Neural cell (in vitro differentiated cells): ENCODE measurements at regions not wholly inside any gene's neighbourhood (a gene's known extent, or its start where the extent isn't known, plus 50 kb on each side); places are given as distances from the start of the nearest gene placed in this dataset.
A peak's percentile ranks its signal among the peaks of the same experiment; 100 is the strongest.
"Not testable (repeated sequence)": the region's sequence is repeated elsewhere in the genome, so short reads cannot be mapped to it uniquely, and the experiment has no call there.

Experiments
- H2AFZ ChIP-seq: fragments of 200-600, 300-800 bp; sonication (generic), shearing (Covaris generic); 2 replicates; pipeline ENCODE4 v1.6.0; 2014; ENCODE audit warnings: low read depth, mild to moderate bottlenecking, antibody characterized with exemption, low read length, moderate library complexity
- H3F3A ChIP-seq: fragments of 200-600 bp; shearing (Covaris generic); 2 replicates; pipeline ENCODE4 v1.6.1; 2016; ENCODE audit warnings: mild to moderate bottlenecking, moderate library complexity, mixed read lengths, antibody characterized with exemption, low read length; ENCODE audit not compliant: insufficient read depth, poor library complexity, severe bottlenecking
- H3K27ac ChIP-seq: fragments of 200-600, 300-800 bp; sonication (generic), shearing (Covaris generic); 2 replicates; pipeline ENCODE4 v1.5.1; 2014; ENCODE audit warnings: mild to moderate bottlenecking, low read length, moderate library complexity
- H3K27me3 ChIP-seq: fragments of 300-800, 200-600 bp; sonication (generic), shearing (Covaris generic); 2 replicates; pipeline ENCODE4 v1.6.0; 2014; ENCODE audit warnings: mild to moderate bottlenecking, low read depth, low read length, moderate library complexity; ENCODE audit not compliant: insufficient read depth
- H3K36me3 ChIP-seq: fragments of 300-800, 200-600 bp; sonication (generic), shearing (Covaris generic); 2 replicates; pipeline ENCODE4 v1.5.1; 2014; ENCODE audit warnings: mild to moderate bottlenecking, antibody characterized with exemption, low read length, moderate library complexity; ENCODE audit not compliant: insufficient read depth
- H3K4me2 ChIP-seq: fragments of 300-800, 200-600 bp; sonication (generic), shearing (Covaris generic); 2 replicates; pipeline ENCODE4 v1.6.0; 2014; ENCODE audit warnings: mild to moderate bottlenecking, low read length
- H3K4me3 ChIP-seq: fragments of 300-800, 200-600 bp; sonication (generic), shearing (Covaris generic); 2 replicates; pipeline ENCODE4 v1.5.1; 2014; ENCODE audit warnings: mild to moderate bottlenecking, low read length, moderate library complexity
- H3K79me2 ChIP-seq: fragments of 200-600 bp; shearing (Covaris generic); replicated peaks from 2 replicates; pipeline ENCODE4 v1.6.0; 2014; ENCODE audit warnings: mild to moderate bottlenecking, low read length, moderate library complexity; ENCODE audit not compliant: insufficient read depth
- H3K9ac ChIP-seq: fragments of 300-800, 200-600 bp; sonication (generic), shearing (Covaris generic); 2 replicates; pipeline ENCODE4 v1.6.1; 2016; ENCODE audit warnings: mild to moderate bottlenecking, low read length, mixed read lengths
- H3K9me2 ChIP-seq: fragments of 200-600 bp; shearing (Covaris generic); 2 replicates; pipeline ENCODE4 v1.6.1; 2016; ENCODE audit warnings: mild to moderate bottlenecking, low read length, mixed read lengths; ENCODE audit not compliant: insufficient read depth
- H3K9me3 ChIP-seq: fragments of 200-600, 300-800 bp; sonication (generic), shearing (Covaris generic); 2 replicates; pipeline ENCODE4 v1.6.1; 2016; ENCODE audit warnings: mild to moderate bottlenecking, mixed run types, low read length, moderate library complexity, mixed read lengths
- H4K20me1 ChIP-seq: fragments of 200-600 bp; shearing (Covaris generic); 2 replicates; pipeline ENCODE4 v1.6.1; 2016; ENCODE audit warnings: mild to moderate bottlenecking, mixed run types; ENCODE audit not compliant: insufficient read depth
- EP300 ChIP-seq: fragments of 450-650 bp; conservative IDR thresholded peaks from 2 replicates; pipeline ENCODE4 v1.6.1; 2014; ENCODE audit warnings: antibody characterized with exemption, mild to moderate bottlenecking, moderate library complexity; ENCODE audit not compliant: poor library complexity, severe bottlenecking
- EZH2 ChIP-seq: fragments of 200-600, 300-800 bp; shearing (Covaris generic), sonication (generic); IDR thresholded peaks from 2 replicates; pipeline ENCODE4 v1.6.1; 2014; ENCODE audit warnings: antibody characterized with exemption, low read length, borderline replicate concordance, mild to moderate bottlenecking; ENCODE audit not compliant: insufficient read depth, poor library complexity, severe bottlenecking
- MXI1 ChIP-seq: fragments of 450-650 bp; conservative IDR thresholded peaks from 2 replicates; pipeline ENCODE4 v1.6.1; 2014; ENCODE audit warnings: antibody characterized with exemption, mild to moderate bottlenecking; ENCODE audit not compliant: poor library complexity, severe bottlenecking
- POLR2AphosphoS5 ChIP-seq: IDR thresholded peaks from 2 replicates; pipeline ENCODE4 v1.6.1; 2012
- RAD21 ChIP-seq: fragments of 450-650 bp; conservative IDR thresholded peaks from 2 replicates; pipeline ENCODE4 v1.6.1; 2014; ENCODE audit warnings: antibody characterized with exemption, mild to moderate bottlenecking, moderate library complexity
- SMC3 ChIP-seq: fragments of 450-650 bp; conservative IDR thresholded peaks from 2 replicates; pipeline ENCODE4 v1.6.1; 2014; ENCODE audit warnings: antibody characterized with exemption, mild to moderate bottlenecking, moderate library complexity; ENCODE audit not compliant: poor library complexity
- TAF1 ChIP-seq: IDR thresholded peaks from 2 replicates; pipeline ENCODE4 v1.6.1; 2012; ENCODE audit warnings: low read depth
- TF ChIP-seq, protein P1 (sequence below): IDR thresholded peaks from 2 replicates; pipeline ENCODE4 v1.6.1; 2012; ENCODE audit warnings: borderline replicate concordance
- TF ChIP-seq, protein P2 (sequence below): fragments of 450-650 bp; IDR thresholded peaks from 2 replicates; pipeline ENCODE4 v1.5.1; 2014; ENCODE audit warnings: antibody characterized with exemption, mild to moderate bottlenecking, moderate library complexity; ENCODE audit not compliant: poor library complexity, severe bottlenecking

DNA sequence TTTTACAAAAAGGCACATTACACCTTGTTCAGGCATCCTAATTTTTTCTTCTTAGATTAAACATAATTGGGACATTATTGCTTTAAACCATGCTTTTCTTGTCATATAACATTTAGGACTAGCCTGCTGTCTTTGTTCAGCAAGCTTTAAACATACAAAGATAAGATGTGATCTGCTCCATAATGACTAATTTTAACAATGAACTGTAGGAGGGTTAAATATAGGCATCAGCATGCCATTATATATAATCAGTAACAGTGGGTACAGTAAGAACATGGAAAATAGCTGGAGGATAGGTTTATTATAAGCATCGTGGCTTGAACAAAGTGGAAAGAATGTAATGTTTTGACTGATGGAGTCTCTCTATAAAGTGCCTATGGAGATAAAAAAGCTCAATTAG, 661.7 kb downstream of the SLITRK6 start:
- Histone ChIP-seq H3K9me3 (no peaks in the 10 kb centered on the region), H3K27me3 (no peaks in the 10 kb centered on the region), H2AFZ (no peak overlapping the region), H3K4me2 (no peak overlapping the region), H3K9ac (peak overlapping the region; percentile 30), H3F3A (peaks cover 6% of the 10 kb centered on the region), H3K27ac (peak overlapping the region; percentile 70), H3K4me3 (peak overlapping the region; percentile 29), H3K79me2 (no peaks in the 10 kb centered on the region), H3K9me2 (no peaks in the 10 kb centered on the region), H4K20me1 (no peaks in the 10 kb centered on the region), H3K36me3 (no peaks in the 10 kb centered on the region)
- TF ChIP-seq TAF1 = no peak
- peak; percentile 25 for TF ChIP-seq RAD21
- TF ChIP-seq EP300 = peak; percentile 96
- TF ChIP-seq, protein P1, sequence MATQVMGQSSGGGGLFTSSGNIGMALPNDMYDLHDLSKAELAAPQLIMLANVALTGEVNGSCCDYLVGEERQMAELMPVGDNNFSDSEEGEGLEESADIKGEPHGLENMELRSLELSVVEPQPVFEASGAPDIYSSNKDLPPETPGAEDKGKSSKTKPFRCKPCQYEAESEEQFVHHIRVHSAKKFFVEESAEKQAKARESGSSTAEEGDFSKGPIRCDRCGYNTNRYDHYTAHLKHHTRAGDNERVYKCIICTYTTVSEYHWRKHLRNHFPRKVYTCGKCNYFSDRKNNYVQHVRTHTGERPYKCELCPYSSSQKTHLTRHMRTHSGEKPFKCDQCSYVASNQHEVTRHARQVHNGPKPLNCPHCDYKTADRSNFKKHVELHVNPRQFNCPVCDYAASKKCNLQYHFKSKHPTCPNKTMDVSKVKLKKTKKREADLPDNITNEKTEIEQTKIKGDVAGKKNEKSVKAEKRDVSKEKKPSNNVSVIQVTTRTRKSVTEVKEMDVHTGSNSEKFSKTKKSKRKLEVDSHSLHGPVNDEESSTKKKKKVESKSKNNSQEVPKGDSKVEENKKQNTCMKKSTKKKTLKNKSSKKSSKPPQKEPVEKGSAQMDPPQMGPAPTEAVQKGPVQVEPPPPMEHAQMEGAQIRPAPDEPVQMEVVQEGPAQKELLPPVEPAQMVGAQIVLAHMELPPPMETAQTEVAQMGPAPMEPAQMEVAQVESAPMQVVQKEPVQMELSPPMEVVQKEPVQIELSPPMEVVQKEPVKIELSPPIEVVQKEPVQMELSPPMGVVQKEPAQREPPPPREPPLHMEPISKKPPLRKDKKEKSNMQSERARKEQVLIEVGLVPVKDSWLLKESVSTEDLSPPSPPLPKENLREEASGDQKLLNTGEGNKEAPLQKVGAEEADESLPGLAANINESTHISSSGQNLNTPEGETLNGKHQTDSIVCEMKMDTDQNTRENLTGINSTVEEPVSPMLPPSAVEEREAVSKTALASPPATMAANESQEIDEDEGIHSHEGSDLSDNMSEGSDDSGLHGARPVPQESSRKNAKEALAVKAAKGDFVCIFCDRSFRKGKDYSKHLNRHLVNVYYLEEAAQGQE = peak; percentile 74
- TF ChIP-seq MXI1 = peak; percentile 28
- TF ChIP-seq EZH2 = no peak
- no peak for TF ChIP-seq SMC3
- TF ChIP-seq POLR2AphosphoS5 = peak; percentile 91
- TF ChIP-seq, protein P2, sequence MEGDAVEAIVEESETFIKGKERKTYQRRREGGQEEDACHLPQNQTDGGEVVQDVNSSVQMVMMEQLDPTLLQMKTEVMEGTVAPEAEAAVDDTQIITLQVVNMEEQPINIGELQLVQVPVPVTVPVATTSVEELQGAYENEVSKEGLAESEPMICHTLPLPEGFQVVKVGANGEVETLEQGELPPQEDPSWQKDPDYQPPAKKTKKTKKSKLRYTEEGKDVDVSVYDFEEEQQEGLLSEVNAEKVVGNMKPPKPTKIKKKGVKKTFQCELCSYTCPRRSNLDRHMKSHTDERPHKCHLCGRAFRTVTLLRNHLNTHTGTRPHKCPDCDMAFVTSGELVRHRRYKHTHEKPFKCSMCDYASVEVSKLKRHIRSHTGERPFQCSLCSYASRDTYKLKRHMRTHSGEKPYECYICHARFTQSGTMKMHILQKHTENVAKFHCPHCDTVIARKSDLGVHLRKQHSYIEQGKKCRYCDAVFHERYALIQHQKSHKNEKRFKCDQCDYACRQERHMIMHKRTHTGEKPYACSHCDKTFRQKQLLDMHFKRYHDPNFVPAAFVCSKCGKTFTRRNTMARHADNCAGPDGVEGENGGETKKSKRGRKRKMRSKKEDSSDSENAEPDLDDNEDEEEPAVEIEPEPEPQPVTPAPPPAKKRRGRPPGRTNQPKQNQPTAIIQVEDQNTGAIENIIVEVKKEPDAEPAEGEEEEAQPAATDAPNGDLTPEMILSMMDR = no peak

DNA sequence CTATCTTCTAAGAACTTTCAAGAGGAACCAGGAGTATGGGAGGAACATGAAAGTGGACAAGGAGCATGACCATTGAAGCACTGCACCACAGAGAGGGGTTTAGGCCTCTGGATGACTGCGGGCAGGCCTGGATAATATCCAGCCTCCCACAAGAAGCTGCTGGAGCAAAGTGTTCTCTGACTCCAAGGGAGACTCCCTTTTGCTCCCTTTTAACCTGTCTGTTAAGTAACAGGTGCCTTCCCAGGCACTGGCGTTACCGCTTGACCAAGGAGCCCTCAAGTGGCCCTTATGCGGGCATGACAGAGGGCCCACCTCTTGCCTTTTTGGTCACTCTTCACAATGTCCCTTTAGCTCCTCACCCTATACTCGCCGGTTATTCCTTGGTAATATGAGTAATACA, 666.2 kb downstream of the SLITRK6 start:
- H3K4me3 ChIP-seq = no peak overlapping the region
- no peaks in the 10 kb centered on the region for H3K36me3 ChIP-seq
- no peak overlapping the region for H3K27ac ChIP-seq
- peaks cover 6% of the 10 kb centered on the region for H3F3A ChIP-seq
- H3K79me2 ChIP-seq = no peaks in the 10 kb centered on the region
- H3K9me2 ChIP-seq = no peaks in the 10 kb centered on the region
- H3K9ac ChIP-seq = no peak overlapping the region
- H3K27me3 ChIP-seq = no peaks in the 10 kb centered on the region
- no peaks in the 10 kb centered on the region for H3K9me3 ChIP-seq
- H2AFZ ChIP-seq = no peak overlapping the region
- TF ChIP-seq, protein P2 = no peak
- TF ChIP-seq SMC3 (no peak), TAF1 (no peak), EZH2 (no peak), EP300 (no peak), RAD21 (no peak), MXI1 (no peak), POLR2AphosphoS5 (no peak)
- TF ChIP-seq, protein P1 = no peak
- no peak overlapping the region for H3K4me2 ChIP-seq
- H4K20me1 ChIP-seq = no peaks in the 10 kb centered on the region

DNA sequence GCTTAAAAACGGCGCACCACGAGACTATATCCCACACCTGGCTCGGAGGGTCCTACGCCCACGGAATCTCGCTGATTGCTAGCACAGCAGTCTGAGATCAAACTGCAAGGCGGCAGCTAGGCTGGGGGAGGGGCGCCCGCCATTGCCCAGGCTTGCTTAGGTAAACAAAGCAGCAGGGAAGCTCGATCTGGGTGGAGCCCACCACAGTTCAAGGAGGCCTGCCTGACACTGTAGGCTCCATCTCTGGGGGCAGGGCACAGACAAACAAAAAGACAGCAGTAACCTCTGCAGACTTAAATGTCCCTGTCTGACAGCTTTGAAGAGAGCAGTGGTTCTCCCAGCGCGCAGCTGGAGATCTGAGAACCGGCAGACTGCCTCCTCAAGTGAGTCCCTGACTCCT, 675.7 kb downstream of the SLITRK6 start:
- H3K9ac ChIP-seq, H3K4me2 ChIP-seq, H3K27ac ChIP-seq, H3K36me3 ChIP-seq, H3K9me2 ChIP-seq, H3K9me3 ChIP-seq, H3K27me3 ChIP-seq, H3K79me2 ChIP-seq, H3K4me3 ChIP-seq, H4K20me1 ChIP-seq, H2AFZ ChIP-seq, H3F3A ChIP-seq: not testable (repeated sequence)
